NB4 (cell line): ENCODE measurements at regions not wholly inside any gene's neighbourhood (a gene's known extent, or its start where the extent isn't known, plus 50 kb on each side); places are given as distances from the start of the nearest gene placed in this dataset.
A peak's percentile ranks its signal among the peaks of the same experiment; 100 is the strongest.

Experiments
- DNase-seq: peaks from one replicate; pipeline ENCODE4 v3.0.0; 2010; ENCODE audit warnings: low read depth
- H3K4me3 ChIP-seq: one replicate; pipeline ENCODE4 v1.5.1; 2011; ENCODE audit warnings: mild to moderate bottlenecking, low read depth, low read length, moderate library complexity
- CTCF ChIP-seq: IDR thresholded peaks from one replicate; pipeline ENCODE4 v1.5.1; 2012; ENCODE audit warnings: low read depth, low read length
- MAX ChIP-seq: IDR thresholded peaks from 2 replicates; pipeline ENCODE4 v1.6.1; 2011; ENCODE audit warnings: low read depth, low read length
- MYC ChIP-seq: IDR thresholded peaks from 2 replicates; pipeline ENCODE4 v1.6.1; 2011; ENCODE audit warnings: low read depth, low read length
- POLR2A ChIP-seq: IDR thresholded peaks from 2 replicates; pipeline ENCODE4 v1.6.1; 2011; ENCODE audit warnings: mild to moderate bottlenecking; ENCODE audit not compliant: insufficient read length; ENCODE audit errors: extremely low read depth

DNA sequence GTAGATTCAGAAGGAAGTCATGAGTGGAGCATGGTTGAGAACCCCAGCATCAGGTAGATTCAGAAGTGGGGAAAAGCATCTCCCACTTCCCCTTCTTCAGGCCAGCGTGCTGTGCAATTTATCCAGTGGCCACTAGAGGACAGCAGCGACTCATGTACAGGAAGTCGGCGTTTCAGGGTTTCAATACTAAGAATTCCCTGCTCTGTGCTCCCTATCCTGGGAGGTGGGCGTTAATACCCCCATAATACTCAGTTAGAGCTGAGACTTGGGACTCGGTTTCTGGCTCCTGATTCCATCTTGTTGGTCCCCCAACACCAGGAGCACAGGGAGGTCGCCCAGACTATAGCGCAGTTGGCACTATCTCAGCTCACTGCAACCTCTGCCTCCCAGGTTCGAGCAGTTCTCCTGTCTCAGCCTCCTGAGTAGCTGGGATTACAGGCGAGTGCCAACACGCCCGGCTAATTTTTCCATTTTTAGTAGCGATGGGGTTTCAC, 75.3 kb upstream of the AMZ2 start:
- H3K4me3 ChIP-seq = no peak overlapping the region
- no peak for TF ChIP-seq MAX
- TF ChIP-seq CTCF = peak; percentile 92
- 0 out of 2 replicates have a peak, but pooled peaks have one; percentile 37 for TF ChIP-seq MYC
- no peak for TF ChIP-seq POLR2A
- DNase-seq = peak; percentile 70

DNA sequence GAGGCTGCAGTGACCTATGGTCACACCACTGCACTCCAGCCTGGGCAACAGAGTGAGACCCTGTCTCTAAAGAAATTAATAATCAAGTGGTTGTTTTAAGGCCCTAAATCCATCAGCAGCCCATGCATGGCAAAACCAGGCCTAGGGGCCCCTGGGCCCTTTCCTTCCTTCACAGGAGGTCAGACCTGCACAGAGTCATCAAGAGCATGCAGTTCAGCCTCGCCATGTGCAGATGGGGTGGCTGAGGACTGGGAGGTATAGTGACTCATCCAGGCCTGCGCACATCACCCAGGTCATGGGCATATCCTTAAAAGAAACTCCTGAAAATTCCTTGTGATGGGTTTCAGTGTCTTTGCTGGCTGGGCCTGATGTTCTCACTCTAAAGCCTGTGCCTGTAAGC, 72.4 kb upstream of the AMZ2 start:
- DNase-seq = no peak
- no peak for TF ChIP-seq MYC
- no peak for TF ChIP-seq CTCF
- TF ChIP-seq MAX = no peak
- no peak for TF ChIP-seq POLR2A
- no peak overlapping the region for H3K4me3 ChIP-seq

- TF ChIP-seq CTCF = no peak
- no peak for TF ChIP-seq MYC
- TF ChIP-seq POLR2A = no peak
- TF ChIP-seq MAX = no peak
- no peak for DNase-seq
- H3K4me3 ChIP-seq = no peak overlapping the region
These were observed 71.9 kb upstream of the AMZ2 start for GRCh38 chr17:68175905-68176304.

GRCh38 chr17:68176718-68177117, 71.1 kb upstream of the AMZ2 start:
- no peak for DNase-seq
- no peak overlapping the region for H3K4me3 ChIP-seq
- TF ChIP-seq CTCF (no peak), POLR2A (no peak), MYC (no peak), MAX (no peak)

DNA sequence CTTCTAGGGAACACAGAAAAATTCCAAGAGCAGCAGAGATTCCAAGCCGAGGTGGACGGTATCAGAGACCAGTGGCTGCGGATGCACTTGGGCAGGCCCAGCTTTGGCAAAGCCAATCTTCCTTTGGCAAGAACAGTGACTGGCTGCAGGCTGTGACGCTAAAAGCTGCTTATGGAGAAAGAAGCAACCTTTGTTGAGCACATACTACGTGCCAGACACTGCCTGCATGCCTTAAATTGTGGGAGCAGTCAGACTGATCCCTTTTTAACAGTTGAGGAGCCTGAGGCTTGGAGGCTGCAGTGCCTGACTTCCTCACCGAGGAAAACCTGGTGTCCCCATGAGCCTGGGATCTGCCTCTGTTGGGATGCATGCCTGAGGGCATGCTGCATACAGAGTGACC, 69.0 kb upstream of the AMZ2 start:
- TF ChIP-seq CTCF (no peak), POLR2A (no peak), MYC (no peak), MAX (no peak)
- DNase-seq = no peak
- no peak overlapping the region for H3K4me3 ChIP-seq

DNA sequence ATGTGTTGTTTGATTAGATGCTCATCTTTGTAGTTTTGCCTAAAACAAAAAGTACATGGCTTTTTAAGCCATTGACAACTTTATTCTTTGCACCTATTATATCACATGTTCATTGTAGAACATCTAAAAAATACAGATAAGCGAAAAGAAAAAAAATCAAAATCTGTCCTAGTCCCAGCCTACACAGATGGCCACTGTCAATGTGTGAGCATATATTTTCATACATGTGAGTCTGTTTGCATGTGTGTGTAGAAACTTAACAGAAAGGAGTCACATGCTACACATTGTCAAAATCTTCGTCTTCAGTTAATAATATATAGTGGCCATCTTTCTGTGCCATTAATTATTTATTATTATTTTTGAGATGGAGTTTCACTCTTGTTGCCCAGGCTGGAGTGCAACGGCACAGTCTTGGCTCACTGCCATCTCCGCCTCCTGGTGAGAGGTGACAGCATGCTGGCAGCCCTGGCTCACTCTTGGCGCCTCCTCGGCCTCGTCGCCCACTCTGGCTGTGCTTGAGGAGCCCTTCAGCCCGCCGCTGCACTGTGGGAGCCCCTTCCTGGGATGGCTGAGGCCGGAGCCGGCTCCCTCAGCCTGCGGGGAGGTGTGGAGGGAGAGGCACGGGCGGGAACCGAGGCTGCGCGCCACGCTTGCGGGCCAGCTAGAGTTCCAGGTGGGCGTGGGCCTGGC, 68.5 kb upstream of the AMZ2 start:
- TF ChIP-seq POLR2A (no peak), MAX (no peak), MYC (no peak), CTCF (no peak)
- DNase-seq = no peak
- H3K4me3 ChIP-seq = no peak overlapping the region
